HepG2 (cell line): ENCODE measurements at regions not wholly inside any gene's neighbourhood (a gene's known extent, or its start where the extent isn't known, plus 50 kb on each side); places are given as distances from the start of the nearest gene placed in this dataset.
A peak's percentile ranks its signal among the peaks of the same experiment; 100 is the strongest.

Experiments
- ATAC-seq: fragments of 200-7000 bp; cut with Tn5 transposase; 3 replicates; pipeline ENCODE4 v1.9.1; 2020; ENCODE audit warnings: mild to moderate bottlenecking, moderate library complexity
- BruUV-seq: library from RNA; stranded (reverse); fragments of 400-500 nt; replicated peaks from 2 replicates; lab custom pipeline; 2021; lab: Mats Ljungman, UMichigan
- CTCF ChIA-PET: fragments of 300-600 bp; formaldehyde crosslinking; extraction: SDS; loops from one replicate; lab custom pipeline; 2021; ENCODE audit warnings: low total read pairs, inconsistent platforms, low intra/inter-chr PET ratio; lab: Yijun Ruan, JAX
- POLR2A ChIA-PET: fragments of 350-600 bp; sonication (Branson Sonifier 250); formaldehyde crosslinking; loops from one replicate; lab custom pipeline; 2020; ENCODE audit warnings: antibody characterized with exemption, inconsistent platforms; lab: Yijun Ruan, JAX
- DNase-seq: peaks from one replicate; pipeline ENCODE4 v3.0.0-alpha.2; 2015; ENCODE audit warnings: low spot score
- FAIRE-seq: peaks from 3 replicates; lab custom pipeline; 2011; peaks lifted over from hg19 to GRCh38; lab: Jason Lieb, UNC
- H2AFZ ChIP-seq: one replicate; pipeline ENCODE4 v1.6.1; 2011; ENCODE audit warnings: low read length, inconsistent platforms
- H3K27ac ChIP-seq: fragments of 300-600 bp; 3 replicates; pipeline ENCODE4 v1.8.0; 2011; ENCODE audit warnings: mixed run types, mild to moderate bottlenecking, mixed read lengths, low read length, inconsistent platforms; ENCODE audit not compliant: insufficient read depth; ENCODE audit errors: extremely low read length
- H3K27me3 ChIP-seq, 2 experiments: fragments of 200-600 bp in 1 of 2; 2 replicates in 1 of 2; 3 replicates in 1 of 2; pipeline versions ENCODE4 v1.6.0 to v1.8.0; 2011; ENCODE audit warnings: low read length in 2 of 2, mild to moderate bottlenecking in 2 of 2, moderate library complexity in 2 of 2, inconsistent platforms in 1 of 2; ENCODE audit not compliant: insufficient read depth in 2 of 2, control insufficient read depth in 1 of 2
- H3K36me3 ChIP-seq, 2 experiments: fragments of 200-600 bp in 1 of 2; replicated peaks in 1 of 2; 2 replicates in 1 of 2; 3 replicates in 1 of 2; pipeline versions ENCODE4 v1.5.1 to v1.8.0; 2011; ENCODE audit warnings: low read length in 2 of 2, inconsistent platforms in 1 of 2; ENCODE audit not compliant: insufficient read depth in 2 of 2, control insufficient read depth in 1 of 2
- H3K4me1 ChIP-seq: 2 replicates; pipeline ENCODE4 v1.5.1; 2012; ENCODE audit warnings: low read length, inconsistent platforms; ENCODE audit not compliant: insufficient read depth
- H3K4me2 ChIP-seq: 2 replicates; pipeline ENCODE4 v1.6.0; 2011; ENCODE audit warnings: low read depth, low read length, inconsistent platforms
- H3K4me3 ChIP-seq, 3 experiments: fragments of 200-600 bp in 1 of 3; sonication (generic), shearing (Covaris generic) in 1 of 3; replicated peaks in 1 of 3; 2 replicates each; pipeline ENCODE4 v1.5.1; 2011 to 2016; ENCODE audit warnings: low read length in 3 of 3, inconsistent platforms in 2 of 3, low read depth in 2 of 3, mild to moderate bottlenecking in 2 of 3, control low read depth in 1 of 3, mixed read lengths in 1 of 3; ENCODE audit not compliant: insufficient read depth in 1 of 3
- H3K79me2 ChIP-seq: one replicate; pipeline ENCODE4 v1.6.1; 2011; ENCODE audit warnings: low read length, inconsistent platforms; ENCODE audit not compliant: insufficient read depth
- H3K9ac ChIP-seq: 2 replicates; pipeline ENCODE4 v1.6.0; 2011; ENCODE audit warnings: mild to moderate bottlenecking, low read depth, low read length, inconsistent platforms; ENCODE audit not compliant: insufficient read depth
- H3K9me3 ChIP-seq: 2 replicates; pipeline ENCODE4 v1.5.1; 2012; ENCODE audit warnings: mild to moderate bottlenecking, low read length
- H4K20me1 ChIP-seq: 2 replicates; pipeline ENCODE4 v1.6.0; 2011; ENCODE audit warnings: inconsistent platforms, mild to moderate bottlenecking, low read length, moderate library complexity; ENCODE audit not compliant: insufficient read depth
- PHF21A ChIP-seq: sonication (generic); formaldehyde crosslinking; IDR thresholded peaks from 2 replicates; pipeline ENCODE4 v1.5.0; 2020; ENCODE audit warnings: mild to moderate bottlenecking, missing genetic modification reagents
- STAG1 ChIP-seq: sonication (generic); formaldehyde crosslinking; IDR thresholded peaks from 2 replicates; pipeline ENCODE4 v1.4.0; 2020; ENCODE audit warnings: missing genetic modification reagents
- ZNF83 ChIP-seq: sonication (generic); formaldehyde crosslinking; IDR thresholded peaks from 2 replicates; pipeline ENCODE4 v1.4.0; 2020; ENCODE audit warnings: missing genetic modification reagents, mild to moderate bottlenecking, borderline replicate concordance
- WGBS: methylation state at CpG from one replicate; pipeline ENCODE4 v1.1.6; 2017; ENCODE audit warnings: low lambda C conversion rate; 5-methylcytosine and 5-hydroxymethylcytosine counted together
- in situ Hi-C: cut with HindIII; loops from 2 replicates; pipeline ENCODE4 v1.10.0; 2017; ENCODE audit warnings: low pct_unique_long_range_greater_than_20kb; ENCODE audit not compliant: extremely low pct_ligation_motif_present
- intact Hi-C: fragments of 100-400 bp; cut with micrococcal nuclease; formaldehyde crosslinking; loops from one replicate; pipeline ENCODE4 v1.10.0; 2022; ENCODE audit not compliant: unreplicated experiment
- TF ChIP-seq, protein P1 (sequence below): sonication (generic); formaldehyde crosslinking; conservative IDR thresholded peaks from 2 replicates; pipeline ENCODE4 v1.5.0; 2020; ENCODE audit warnings: missing genetic modification reagents
- TF ChIP-seq, protein P2 (sequence below): sonication (generic); formaldehyde crosslinking; IDR thresholded peaks from 2 replicates; pipeline ENCODE4 v1.4.0; 2020; ENCODE audit warnings: mild to moderate bottlenecking, missing genetic modification reagents
- TF ChIP-seq, protein P3 (sequence below): sonication (generic); formaldehyde crosslinking; IDR thresholded peaks from 2 replicates; pipeline ENCODE4 v1.5.0; 2020; ENCODE audit warnings: mild to moderate bottlenecking, missing genetic modification reagents, moderate library complexity

DNA sequence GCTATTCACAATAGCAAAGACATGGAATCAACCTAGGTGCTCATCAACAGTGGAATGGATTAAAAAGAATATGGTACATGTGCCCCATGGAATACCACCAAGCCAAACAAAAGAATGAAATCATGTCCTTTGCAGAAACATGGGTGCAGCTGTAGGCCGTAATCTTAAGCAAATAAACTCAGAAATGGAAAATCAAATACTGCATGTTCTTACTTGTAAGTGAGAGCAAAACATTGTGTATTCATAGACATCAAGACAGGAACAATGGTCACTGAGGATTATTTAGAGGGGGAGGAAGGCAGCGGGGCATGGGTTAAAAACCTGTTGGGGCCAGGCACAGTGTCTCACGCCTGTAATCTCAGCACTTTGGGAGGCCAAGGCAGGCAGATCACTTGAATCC, 304.7 kb upstream of the ROBO2 start:
- H3K9ac ChIP-seq = no peak overlapping the region
- ATAC-seq (no peak), FAIRE-seq (no peak), DNase-seq (no peak)
- H3K4me3 ChIP-seq = no peak overlapping the region
- 4% methylated on average over 3 of the region's 3 CpGs for WGBS
- no peak overlapping the region for H3K27ac ChIP-seq
- intact Hi-C loops = no loop called here
- no peaks in the 10 kb centered on the region; the same call in 1 of the 2 replicates for H4K20me1 ChIP-seq
- H3K27me3 ChIP-seq = no peaks in the 10 kb centered on the region
- no TSS peak for BruUV-seq
- ChIA-PET CTCF (no interaction called here), POLR2A (no interaction called here)
- H2AFZ ChIP-seq = no peak overlapping the region
- no peaks in the 10 kb centered on the region for H3K4me1 ChIP-seq
- TF ChIP-seq, protein P1, sequence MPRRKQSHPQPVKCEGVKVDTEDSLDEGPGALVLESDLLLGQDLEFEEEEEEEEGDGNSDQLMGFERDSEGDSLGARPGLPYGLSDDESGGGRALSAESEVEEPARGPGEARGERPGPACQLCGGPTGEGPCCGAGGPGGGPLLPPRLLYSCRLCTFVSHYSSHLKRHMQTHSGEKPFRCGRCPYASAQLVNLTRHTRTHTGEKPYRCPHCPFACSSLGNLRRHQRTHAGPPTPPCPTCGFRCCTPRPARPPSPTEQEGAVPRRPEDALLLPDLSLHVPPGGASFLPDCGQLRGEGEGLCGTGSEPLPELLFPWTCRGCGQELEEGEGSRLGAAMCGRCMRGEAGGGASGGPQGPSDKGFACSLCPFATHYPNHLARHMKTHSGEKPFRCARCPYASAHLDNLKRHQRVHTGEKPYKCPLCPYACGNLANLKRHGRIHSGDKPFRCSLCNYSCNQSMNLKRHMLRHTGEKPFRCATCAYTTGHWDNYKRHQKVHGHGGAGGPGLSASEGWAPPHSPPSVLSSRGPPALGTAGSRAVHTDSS = no peak
- TF ChIP-seq ZNF83 (CRISPR knock-in tag) = no peak
- TF ChIP-seq, protein P2, sequence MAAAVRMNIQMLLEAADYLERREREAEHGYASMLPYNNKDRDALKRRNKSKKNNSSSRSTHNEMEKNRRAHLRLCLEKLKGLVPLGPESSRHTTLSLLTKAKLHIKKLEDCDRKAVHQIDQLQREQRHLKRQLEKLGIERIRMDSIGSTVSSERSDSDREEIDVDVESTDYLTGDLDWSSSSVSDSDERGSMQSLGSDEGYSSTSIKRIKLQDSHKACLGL = no peak
- no peaks in the 10 kb centered on the region for H3K9me3 ChIP-seq
- no peaks in the 10 kb centered on the region for H3K36me3 ChIP-seq
- H3K79me2 ChIP-seq = no peaks in the 10 kb centered on the region
- in situ Hi-C loops = no loop called here
- no peak overlapping the region for H3K4me2 ChIP-seq

DNA sequence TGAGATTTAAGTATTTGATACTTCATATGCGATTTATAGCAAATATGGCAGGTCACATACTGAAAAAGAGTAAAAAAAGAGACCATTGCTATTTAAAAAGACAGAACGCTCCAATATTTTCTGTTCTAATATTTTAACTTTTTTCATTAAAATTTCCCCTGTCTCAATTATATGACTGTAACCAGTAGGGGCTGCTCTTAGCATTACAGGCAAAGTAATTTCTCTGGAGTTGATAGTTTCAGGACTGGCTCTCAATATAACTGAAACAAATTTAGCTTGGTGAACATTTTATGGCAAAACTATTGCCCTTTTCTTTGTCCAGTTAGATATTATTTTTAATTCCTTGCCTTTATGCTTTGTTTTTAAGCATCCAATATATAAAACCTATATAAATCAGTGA, 286.3 kb upstream of the ROBO2 start:
- ATAC-seq = peak; percentile 44; the same call in 1 of the 3 replicates
- no peak for FAIRE-seq
- ChIA-PET POLR2A (no interaction called here), CTCF (interaction anchor here (0.6 kb wide), 1 partner anchor 502 kb away, joined by 5 read pairs; no protein-coding TSS in a partner anchor)
- TF ChIP-seq PHF21A (CRISPR knock-in tag) (no peak), STAG1 (CRISPR knock-in tag) (peak; percentile 54)
- TF ChIP-seq, protein P3, sequence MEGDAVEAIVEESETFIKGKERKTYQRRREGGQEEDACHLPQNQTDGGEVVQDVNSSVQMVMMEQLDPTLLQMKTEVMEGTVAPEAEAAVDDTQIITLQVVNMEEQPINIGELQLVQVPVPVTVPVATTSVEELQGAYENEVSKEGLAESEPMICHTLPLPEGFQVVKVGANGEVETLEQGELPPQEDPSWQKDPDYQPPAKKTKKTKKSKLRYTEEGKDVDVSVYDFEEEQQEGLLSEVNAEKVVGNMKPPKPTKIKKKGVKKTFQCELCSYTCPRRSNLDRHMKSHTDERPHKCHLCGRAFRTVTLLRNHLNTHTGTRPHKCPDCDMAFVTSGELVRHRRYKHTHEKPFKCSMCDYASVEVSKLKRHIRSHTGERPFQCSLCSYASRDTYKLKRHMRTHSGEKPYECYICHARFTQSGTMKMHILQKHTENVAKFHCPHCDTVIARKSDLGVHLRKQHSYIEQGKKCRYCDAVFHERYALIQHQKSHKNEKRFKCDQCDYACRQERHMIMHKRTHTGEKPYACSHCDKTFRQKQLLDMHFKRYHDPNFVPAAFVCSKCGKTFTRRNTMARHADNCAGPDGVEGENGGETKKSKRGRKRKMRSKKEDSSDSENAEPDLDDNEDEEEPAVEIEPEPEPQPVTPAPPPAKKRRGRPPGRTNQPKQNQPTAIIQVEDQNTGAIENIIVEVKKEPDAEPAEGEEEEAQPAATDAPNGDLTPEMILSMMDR (CRISPR knock-in tag) = peak; percentile 30; the same call in 1 of the 2 replicates
- no peaks in the 10 kb centered on the region for H3K4me1 ChIP-seq
- H3K4me2 ChIP-seq = no peak overlapping the region
- H3K27me3 ChIP-seq = no peaks in the 10 kb centered on the region
- in situ Hi-C loops = no loop called here
- peak; percentile 2 for DNase-seq
- H3K36me3 ChIP-seq = no peaks in the 10 kb centered on the region
- H3K27ac ChIP-seq = no peak overlapping the region
- intact Hi-C loops = loop anchor here (2.0 to 10.0 kb wide), 2 partner anchors 281 to 501 kb away; no protein-coding TSS in a partner anchor
- H4K20me1 ChIP-seq = no peaks in the 10 kb centered on the region
- no peak overlapping the region for H2AFZ ChIP-seq
- no TSS peak for BruUV-seq
- H3K9me3 ChIP-seq = no peaks in the 10 kb centered on the region
- WGBS = 1% methylated on average over 2 of the region's 2 CpGs
- no peak overlapping the region for H3K4me3 ChIP-seq
- H3K79me2 ChIP-seq = no peaks in the 10 kb centered on the region
- no peak overlapping the region for H3K9ac ChIP-seq
